K562 (cell line): ENCODE measurements at regions not wholly inside any gene's neighbourhood (a gene's known extent, or its start where the extent isn't known, plus 50 kb on each side); places are given as distances from the start of the nearest gene placed in this dataset.

Experiments used
- ATAC-seq: fragments of 200-7000 bp; cut with Tn5 transposase; 3 replicates; pipeline ENCODE4 v1.9.1; 2020; ENCODE audit warnings: moderate library complexity
- BruUV-seq: library from RNA; stranded (reverse); fragments of 400-500 nt; replicated peaks from 2 replicates; lab custom pipeline; 2021; lab: Mats Ljungman, UMichigan
- CTCF ChIA-PET: fragments of 300-600 bp; formaldehyde crosslinking; extraction: SDS; loops from one replicate; lab custom pipeline; 2021; ENCODE audit warnings: low intra/inter-chr PET ratio; lab: Yijun Ruan, JAX
- POLR2A ChIA-PET: fragments of 300-600, 350-650 bp; sonication (Branson Sonifier 250); formaldehyde crosslinking; extraction: SDS; loops from one replicate; lab custom pipeline; 2021; ENCODE audit warnings: antibody characterized with exemption, inconsistent platforms; lab: Yijun Ruan, JAX
- DNase-seq, 4 experiments: peaks; one replicate each; pipeline versions ENCODE4 v3.0.0 to v3.0.0-alpha.2; 2011 to 2018; ENCODE audit warnings: low spot score in 3 of 4, mixed read lengths in 3 of 4; ENCODE audit errors: extremely low read depth in 1 of 4
- FAIRE-seq: peaks from 2 replicates; lab custom pipeline; 2011; peaks lifted over from hg19 to GRCh38; lab: Jason Lieb, UNC
- H2AFZ ChIP-seq: 2 replicates; pipeline ENCODE4 v1.6.0; 2011; ENCODE audit warnings: low read depth, low read length, control low read depth, inconsistent platforms
- H3K27ac ChIP-seq: fragments of 200-600 bp; 3 replicates; pipeline ENCODE4 v1.8.0; 2011; ENCODE audit warnings: low read depth, mild to moderate bottlenecking, control low read depth, inconsistent platforms, low read length, moderate library complexity, mixed read lengths; ENCODE audit errors: extremely low read depth
- H3K27me3 ChIP-seq, 2 experiments: fragments of 300-600 bp in 1 of 2; 2 replicates in 1 of 2; 3 replicates in 1 of 2; pipeline versions ENCODE4 v1.6.0 to v1.8.0; 2011; ENCODE audit warnings: inconsistent platforms in 2 of 2, low read length in 2 of 2, mild to moderate bottlenecking in 1 of 2, mixed read lengths in 1 of 2, moderate library complexity in 1 of 2; ENCODE audit not compliant: control insufficient read depth in 2 of 2, insufficient read depth in 2 of 2
- H3K36me3 ChIP-seq: fragments of 300-600 bp; 3 replicates; pipeline ENCODE4 v1.8.0; 2011; ENCODE audit warnings: mild to moderate bottlenecking, low read length, inconsistent platforms; ENCODE audit not compliant: control insufficient read depth, insufficient read depth
- H3K4me1 ChIP-seq, 2 experiments: fragments of 200-600 bp in 1 of 2; replicated peaks in 1 of 2; 2 replicates in 1 of 2; 3 replicates in 1 of 2; pipeline versions ENCODE4 v1.5.1 to v1.8.0; 2011; ENCODE audit warnings: inconsistent platforms in 2 of 2, low read length in 2 of 2, mild to moderate bottlenecking in 1 of 2, mixed read lengths in 1 of 2, moderate library complexity in 1 of 2; ENCODE audit not compliant: control insufficient read depth in 2 of 2, insufficient read depth in 2 of 2
- H3K4me2 ChIP-seq: 2 replicates; pipeline ENCODE4 v1.6.1; 2011; ENCODE audit warnings: low read length, control low read depth, inconsistent platforms, mixed read lengths; ENCODE audit not compliant: insufficient read depth
- H3K4me3 ChIP-seq: fragments of 200-600 bp; sonication (generic), shearing (Covaris generic); 2 replicates; pipeline ENCODE4 v1.5.1; 2016; ENCODE audit warnings: control low read depth, inconsistent platforms
- H3K79me2 ChIP-seq: fragments of 200-600 bp; 3 replicates; pipeline ENCODE4 v1.8.0; 2011; ENCODE audit warnings: low read length, inconsistent platforms; ENCODE audit not compliant: control insufficient read depth, insufficient read depth
- H3K9ac ChIP-seq, 2 experiments: 2 replicates each; pipeline versions ENCODE4 v1.6.0 to v1.6.1; 2011; ENCODE audit warnings: low read depth in 2 of 2, low read length in 2 of 2, control low read depth in 1 of 2, inconsistent platforms in 1 of 2, mild to moderate bottlenecking in 1 of 2, mixed read lengths in 1 of 2; ENCODE audit not compliant: insufficient read depth in 1 of 2
- H3K9me1 ChIP-seq: one replicate; pipeline ENCODE4 v1.6.0; 2011; ENCODE audit warnings: inconsistent platforms, mild to moderate bottlenecking, low read length, moderate library complexity; ENCODE audit not compliant: control insufficient read depth, insufficient read depth
- H3K9me3 ChIP-seq: replicated peaks from 2 replicates; pipeline ENCODE4 v1.5.1; 2011; ENCODE audit warnings: low read depth, low read length, inconsistent platforms; ENCODE audit not compliant: control insufficient read depth, insufficient read depth
- H4K20me1 ChIP-seq: replicated peaks from 2 replicates; pipeline ENCODE4 v1.6.1; 2011; ENCODE audit warnings: low read length, inconsistent platforms, mixed read lengths; ENCODE audit not compliant: control insufficient read depth, insufficient read depth
- ARID3A ChIP-seq: IDR thresholded peaks from 2 replicates; pipeline ENCODE4 v1.6.1; 2012; ENCODE audit warnings: low read depth, low read length, improper control_type of control experiment, borderline replicate concordance
- DDX20 ChIP-seq: fragments of 450-650 bp; IDR thresholded peaks from 2 replicates; pipeline ENCODE4 v1.6.1; 2016; ENCODE audit warnings: missing genetic modification characterization, low read depth, mild to moderate bottlenecking, missing compliant biosample characterization, moderate library complexity
- ILF3 ChIP-seq: fragments of 450-650 bp; IDR thresholded peaks from 2 replicates; pipeline ENCODE4 v1.6.1; 2018; ENCODE audit warnings: antibody characterized with exemption, mild to moderate bottlenecking, moderate library complexity, borderline replicate concordance
- NFATC3 ChIP-seq: fragments of 450-650 bp; IDR thresholded peaks from 2 replicates; pipeline ENCODE4 v1.6.1; 2017; ENCODE audit warnings: mild to moderate bottlenecking
- NFE2L1 ChIP-seq: fragments of 450-650 bp; IDR thresholded peaks from 2 replicates; pipeline ENCODE4 v1.6.1; 2016; ENCODE audit warnings: missing genetic modification characterization, low read depth, mild to moderate bottlenecking, missing compliant biosample characterization, moderate library complexity, borderline replicate concordance
- NFRKB ChIP-seq: fragments of 450-650 bp; IDR thresholded peaks from 2 replicates; pipeline ENCODE4 v1.6.1; 2016; ENCODE audit warnings: low read depth
- PHB ChIP-seq: fragments of 250-450 bp; sonication (Bioruptor Pico); IDR thresholded peaks from 2 replicates; pipeline ENCODE4 v1.5.0; 2021
- SP1 ChIP-seq: sonication (generic); formaldehyde crosslinking; IDR thresholded peaks from 2 replicates; pipeline ENCODE4 v1.8.1; 2022; ENCODE audit warnings: mild to moderate bottlenecking, missing genetic modification reagents
- TGIF2 ChIP-seq: sonication (generic); formaldehyde crosslinking; IDR thresholded peaks from 2 replicates; pipeline ENCODE4 v1.8.1; 2022; ENCODE audit warnings: mild to moderate bottlenecking, missing genetic modification reagents, moderate library complexity
- ZBTB26 ChIP-seq: fragments of 450-650 bp; formaldehyde crosslinking; IDR thresholded peaks from 2 replicates; pipeline ENCODE4 v1.4.0; 2022; ENCODE audit warnings: missing genetic modification characterization
- ZEB2 ChIP-seq: fragments of 450-650 bp; IDR thresholded peaks from 2 replicates; pipeline ENCODE4 v1.6.1; 2016
- ZNF134 ChIP-seq: fragments of 250-450 bp; sonication (Bioruptor Pico); conservative IDR thresholded peaks from 2 replicates; pipeline ENCODE4 v1.4.0; 2020
- WGBS: fragments of 100-300 bp; shearing (Covaris generic); methylation state at CpG from one replicate; pipeline ENCODE4 v1.1.6; 2016; ENCODE audit warnings: low coverage, mixed read lengths; ENCODE audit not compliant: insufficient coverage; ENCODE audit errors: missing lambda C conversion rate; 5-methylcytosine and 5-hydroxymethylcytosine counted together
- in situ Hi-C: fragments of 300-500 bp; cut with MboI; formaldehyde crosslinking; loops from 4 replicates; pipeline ENCODE4 v1.15.0; 2018; ENCODE audit warnings: inconsistent platforms, mixed read lengths
- intact Hi-C: fragments of 100-400 bp; cut with micrococcal nuclease; formaldehyde crosslinking; loops from 2 replicates; pipeline ENCODE4 v1.14.2; 2022

- WGBS = 4% methylated on average over 8 of the region's 8 CpGs
- H3K9ac ChIP-seq = no peak overlapping the region
- H3K9me1 ChIP-seq = no peaks in the 10 kb centered on the region
- FAIRE-seq (no peak), ATAC-seq (no peak), DNase-seq (no peak)
- peaks cover 4 to 54% of the 10 kb centered on the region in 2 experiments; a peak in 3 of 5 replicates for H3K27me3 ChIP-seq
- BruUV-seq = no TSS peak
- H3K9me3 ChIP-seq = 0 out of 2 replicates have a peak, but pooled peaks cover 2% of the 10 kb centered on the region
- H3K79me2 ChIP-seq = no peaks in the 10 kb centered on the region
- ChIA-PET POLR2A (no interaction called here), CTCF (no interaction called here)
- no peak overlapping the region for H2AFZ ChIP-seq
- in situ Hi-C loops = no loop called here
- H3K36me3 ChIP-seq = no peaks in the 10 kb centered on the region
- H3K4me1 ChIP-seq = no peaks in the 10 kb centered on the region; a peak in 1 of 5 replicates
- intact Hi-C loops = loop anchor here (10.0 kb wide), 1 partner anchor 634 kb away; the partner anchor contains the start of gene FOXC2
- 0 out of 2 replicates have a peak, but pooled peaks cover 6% of the 10 kb centered on the region for H4K20me1 ChIP-seq
- H3K27ac ChIP-seq = no peak overlapping the region
- H3K4me3 ChIP-seq = no peak overlapping the region
- H3K4me2 ChIP-seq = no peak overlapping the region
- TF ChIP-seq SP1 (CRISPR knock-in tag) (no peak), TGIF2 (no peak)
Observed at GRCh38 chr16:87198328-87198832, 118.8 kb downstream of the C16orf95 start.

- no peak for TF ChIP-seq ZEB2
- no peak for TF ChIP-seq DDX20
- no peak for TF ChIP-seq ZBTB26 (CRISPR knock-in tag)
- TF ChIP-seq ZNF134 (CRISPR knock-in tag) = no peak
- TF ChIP-seq PHB = no peak
- no peak for TF ChIP-seq ILF3
- TF ChIP-seq NFATC3 = no peak
- no peak for TF ChIP-seq NFRKB
- no peak for TF ChIP-seq NFE2L1 (tag)
- TF ChIP-seq ARID3A = no peak
- Histone ChIP-seq H2AFZ (no peak overlapping the region), H3K4me1 (no peaks in the 10 kb centered on the region; a peak in 1 of 5 replicates), H3K36me3 (no peaks in the 10 kb centered on the region), H3K9me1 (no peaks in the 10 kb centered on the region), H3K9ac (no peak overlapping the region), H3K27ac (no peak overlapping the region), H4K20me1 (0 out of 2 replicates have a peak, but pooled peaks cover 6% of the 10 kb centered on the region), H3K79me2 (no peaks in the 10 kb centered on the region), H3K27me3 (peaks cover 2 to 52% of the 10 kb centered on the region in 2 experiments; a peak in 3 of 5 replicates), H3K4me2 (no peak overlapping the region), H3K9me3 (0 out of 2 replicates have a peak, but pooled peaks cover 2% of the 10 kb centered on the region), H3K4me3 (no peak overlapping the region)
- DNase-seq (no peak), ATAC-seq (no peak), FAIRE-seq (no peak)
- in situ Hi-C loops = no loop called here
- BruUV-seq = no TSS peak
- CTCF ChIA-PET = no interaction called here
- intact Hi-C loops = loop anchor here (10.0 kb wide), 1 partner anchor 634 kb away; the partner anchor contains the start of gene FOXC2
- 5% methylated on average over 8 of the region's 8 CpGs for WGBS
- POLR2A ChIA-PET = no interaction called here
Observed at GRCh38 chr16:87198881-87199280, 118.3 kb downstream of the C16orf95 start.
